HG03469 (cell line): ENCODE measurements at regions not wholly inside any gene's neighbourhood (a gene's known extent, or its start where the extent isn't known, plus 50 kb on each side); places are given as distances from the start of the nearest gene placed in this dataset.
"Not testable (repeated sequence)": the region's sequence is repeated elsewhere in the genome, so short reads cannot be mapped to it uniquely, and the experiment has no call there.

Experiments used
- ATAC-seq: cut with Tn5 transposase; IDR thresholded peaks from one replicate; pipeline ENCODE4 v1.9.1; 2021; ENCODE audit warnings: mild to moderate bottlenecking, moderate library complexity, moderate number of reproducible peaks; ENCODE audit not compliant: unreplicated experiment

DNA sequence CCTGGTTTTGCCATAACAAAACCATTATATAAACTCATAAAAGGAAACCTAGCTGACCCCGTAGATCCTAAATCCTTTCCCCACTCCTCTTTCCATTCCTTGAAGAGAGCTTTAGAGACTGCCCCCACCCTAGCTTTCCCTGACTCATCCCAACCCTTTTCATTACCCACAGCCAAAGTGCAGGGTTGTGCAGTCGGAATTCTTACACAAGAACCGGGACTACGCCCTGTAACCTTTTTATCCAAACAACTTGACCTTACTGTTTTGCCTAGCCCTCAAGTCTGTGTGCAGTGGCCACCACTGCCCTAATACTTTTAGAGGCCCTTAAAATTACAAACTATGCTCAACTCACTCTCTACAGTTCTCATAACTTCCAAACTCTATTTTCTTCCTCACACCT, 116.0 kb upstream of the PTPN13 start:
- not testable (repeated sequence) for ATAC-seq

DNA sequence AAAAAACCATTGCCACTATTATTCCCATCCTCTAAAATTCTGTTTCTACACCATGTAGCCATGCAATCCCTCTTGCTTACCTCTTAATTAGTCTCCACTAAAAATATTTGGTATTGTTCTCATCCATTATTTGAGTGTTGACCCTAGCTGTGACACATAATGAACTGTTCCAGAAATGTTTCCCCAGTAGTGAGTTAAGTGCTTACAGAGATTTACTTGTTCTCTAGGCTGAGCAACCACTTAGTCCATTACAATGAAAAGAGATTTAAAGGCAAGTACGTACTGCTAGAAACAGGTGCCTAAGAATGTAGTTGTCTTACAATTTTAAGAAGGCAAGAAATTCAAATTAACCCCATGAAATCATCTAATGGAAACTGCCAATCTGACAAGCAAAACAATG, 112.7 kb upstream of the PTPN13 start:
- no peak for ATAC-seq

DNA sequence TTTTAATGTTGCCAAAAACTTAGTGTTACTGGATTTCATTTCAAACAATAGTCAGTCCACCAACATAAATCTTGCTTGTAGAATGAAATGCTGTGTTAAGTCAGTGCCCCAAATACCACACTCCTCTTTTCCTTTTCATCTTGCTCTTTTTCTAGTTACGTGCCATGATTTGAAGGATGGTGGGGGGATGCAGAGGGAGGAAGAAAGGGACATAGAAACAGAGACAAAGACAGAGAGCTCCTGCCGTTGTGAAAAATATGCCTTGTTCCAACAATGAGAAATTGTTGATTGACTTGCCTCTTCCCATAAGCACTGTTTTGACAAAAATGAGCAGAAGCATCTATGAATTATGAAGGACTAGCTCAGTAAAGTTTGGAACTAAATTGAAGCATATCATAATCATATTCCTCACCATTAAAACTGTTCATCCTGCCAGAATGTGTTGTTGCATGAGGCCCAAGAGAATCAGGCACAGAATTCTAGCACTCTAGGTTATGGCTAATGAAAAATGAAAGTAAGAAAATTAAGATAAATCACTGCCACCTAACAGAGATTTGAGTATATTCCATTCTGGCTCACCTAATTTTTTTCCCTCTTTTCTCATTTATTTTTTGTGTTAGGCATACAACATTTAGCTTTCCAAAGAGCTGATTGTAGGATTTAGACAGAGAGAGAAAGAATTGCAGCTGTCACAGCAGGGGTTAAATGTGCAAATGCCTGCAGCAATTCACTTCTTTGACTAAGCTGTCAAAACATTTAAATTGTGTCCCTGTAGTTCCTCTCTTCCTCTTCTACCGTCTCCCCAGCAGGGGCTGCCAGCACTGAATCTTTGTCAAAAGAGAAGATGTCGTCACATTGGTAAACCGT, 111.6 kb upstream of the PTPN13 start:
- no peak for ATAC-seq

DNA sequence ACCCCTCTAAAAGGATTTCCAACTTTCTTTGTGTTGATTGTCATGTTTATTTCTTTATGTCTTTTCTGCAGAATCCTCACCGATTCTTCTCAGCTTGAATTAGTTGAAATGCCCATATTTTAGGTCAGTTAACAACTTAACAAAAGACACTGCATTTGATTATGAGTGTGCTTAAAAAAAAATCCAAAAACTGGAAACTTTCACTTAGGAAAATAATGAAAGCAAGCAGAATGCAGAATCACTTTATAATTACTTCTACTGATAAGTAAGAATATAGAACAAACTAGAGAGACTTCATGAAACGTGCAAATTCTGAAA, 111.0 kb upstream of the PTPN13 start:
- ATAC-seq, result no peak

DNA sequence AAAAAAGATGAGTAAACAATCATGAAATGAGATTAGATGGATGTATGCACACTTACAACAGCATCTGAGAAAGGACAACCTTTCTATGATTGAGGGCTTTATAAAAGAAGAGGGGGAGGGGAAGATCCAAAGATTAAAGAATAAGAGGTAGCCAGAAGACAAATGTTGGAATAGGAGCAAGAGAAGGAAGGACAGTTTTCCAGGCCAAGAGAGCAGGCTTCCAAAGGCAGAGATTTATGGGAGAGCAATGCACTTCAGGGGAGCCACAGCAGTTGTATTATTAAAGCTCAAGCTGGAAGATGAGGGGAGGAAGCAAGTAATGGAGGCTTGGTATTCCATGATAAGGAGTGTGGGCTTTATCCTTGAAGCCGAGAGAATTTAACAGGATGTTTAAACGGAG, 110.3 kb upstream of the PTPN13 start:
- no peak for ATAC-seq

DNA sequence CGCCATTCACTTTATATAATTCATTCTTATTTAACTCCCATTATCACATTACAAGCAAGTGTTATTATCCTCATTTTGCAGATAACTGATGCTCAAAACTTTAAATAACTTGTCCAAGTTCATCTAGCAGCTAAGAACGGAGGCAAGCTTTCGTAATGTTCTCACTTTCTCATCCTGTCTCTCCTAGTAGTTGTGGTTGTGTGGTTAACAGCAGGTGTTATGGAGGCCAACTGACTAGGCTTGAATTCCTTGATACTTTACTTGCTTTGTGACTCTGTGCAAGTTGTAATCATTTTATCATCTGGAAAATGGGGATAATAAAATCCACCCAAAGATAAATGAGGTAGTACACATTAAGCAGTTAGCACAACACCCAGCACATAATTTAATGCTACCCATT, 109.9 kb upstream of the PTPN13 start:
- no peak for ATAC-seq

DNA sequence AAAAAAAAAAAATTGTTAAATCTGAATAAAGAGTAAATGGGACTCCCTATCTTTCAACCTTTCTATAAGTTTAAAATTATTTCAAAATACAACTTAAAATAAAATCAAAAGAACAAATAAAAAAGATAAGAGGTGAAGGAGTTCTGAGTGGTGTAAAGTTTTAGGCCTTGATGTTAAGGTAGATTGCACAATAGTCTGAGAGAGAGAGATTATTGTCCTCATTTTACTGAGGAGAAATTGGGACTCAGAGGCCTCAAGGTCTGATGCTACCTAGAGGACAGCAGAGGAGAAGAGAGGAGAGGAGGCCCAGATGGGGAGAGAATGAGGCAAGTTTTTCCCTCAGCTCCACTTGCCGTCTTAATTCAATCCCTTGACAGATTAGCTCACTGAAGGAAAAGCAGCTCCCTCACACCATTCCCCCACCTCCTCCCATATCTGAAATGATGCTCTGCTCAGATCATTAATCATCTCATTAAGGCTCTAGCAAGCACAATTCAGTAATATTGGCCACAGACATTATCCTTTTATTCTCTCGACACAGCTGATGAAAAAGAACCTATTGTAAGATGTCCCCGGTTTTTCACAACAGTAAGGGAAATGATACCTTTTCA, 106.3 kb upstream of the PTPN13 start:
- ATAC-seq, result no peak

DNA sequence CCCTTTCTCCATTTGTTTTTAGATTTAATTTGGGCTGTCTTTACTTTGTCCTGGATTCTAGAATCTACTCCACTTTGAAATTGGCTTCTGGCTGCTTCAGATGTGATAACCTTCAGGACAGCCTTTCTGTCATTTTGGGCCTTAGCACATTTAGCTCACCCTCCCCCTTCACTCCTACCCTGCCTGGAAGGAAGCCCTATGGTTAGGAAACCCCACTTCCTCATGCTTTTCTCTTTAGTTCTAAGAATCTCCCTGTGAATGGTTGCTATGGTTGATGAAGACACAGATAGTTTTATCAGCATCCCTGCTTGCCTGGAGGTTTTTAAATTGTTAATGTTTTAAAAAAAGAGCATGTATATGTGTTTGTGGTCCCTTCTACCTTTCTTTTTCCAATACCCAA, 100.7 kb upstream of the PTPN13 start:
- no peak for ATAC-seq

DNA sequence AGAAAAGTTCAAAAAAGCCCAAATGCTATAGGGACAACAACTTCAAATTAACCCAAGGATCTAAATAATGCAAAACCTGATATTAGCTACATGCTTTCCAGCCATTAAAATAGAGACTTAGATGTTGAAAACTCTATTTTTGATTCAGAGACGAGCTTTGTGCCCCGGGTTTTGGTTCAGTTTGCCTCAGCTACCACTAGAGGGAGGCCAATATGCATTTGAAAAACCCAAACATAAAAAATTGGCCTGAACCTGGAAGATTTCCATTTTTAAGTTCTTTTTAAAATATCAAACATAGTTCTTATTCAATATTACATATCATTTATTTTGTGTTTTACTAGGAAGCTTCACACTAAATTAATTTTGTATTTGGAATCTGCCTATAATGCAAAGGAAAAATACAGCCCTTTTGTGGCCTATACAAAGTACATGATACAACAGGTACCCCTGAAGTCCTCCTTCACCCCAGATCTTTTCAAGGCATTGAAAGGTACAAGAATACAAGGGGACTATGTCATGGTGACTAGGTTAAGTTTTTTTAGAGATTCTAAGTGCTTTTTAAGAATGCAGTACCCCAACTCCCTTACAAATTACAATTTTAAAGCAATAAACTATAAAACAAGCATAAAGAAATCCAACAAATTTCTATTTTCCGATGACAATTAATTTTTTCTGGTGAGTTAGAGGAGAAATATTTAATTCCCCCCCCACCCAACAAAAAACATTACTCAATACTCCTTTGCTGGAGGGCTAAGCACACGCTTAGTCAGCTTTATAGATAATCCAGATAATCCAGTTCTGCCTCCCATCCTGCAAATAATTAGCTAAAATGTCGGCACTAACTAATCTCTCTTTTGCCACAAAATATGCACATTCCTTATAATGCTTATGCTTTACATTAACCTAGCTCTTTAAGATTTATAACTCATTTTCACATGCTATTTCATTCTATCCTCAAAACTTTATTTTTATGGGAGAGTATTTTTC, 97.7 kb upstream of the PTPN13 start:
- ATAC-seq, result no peak

DNA sequence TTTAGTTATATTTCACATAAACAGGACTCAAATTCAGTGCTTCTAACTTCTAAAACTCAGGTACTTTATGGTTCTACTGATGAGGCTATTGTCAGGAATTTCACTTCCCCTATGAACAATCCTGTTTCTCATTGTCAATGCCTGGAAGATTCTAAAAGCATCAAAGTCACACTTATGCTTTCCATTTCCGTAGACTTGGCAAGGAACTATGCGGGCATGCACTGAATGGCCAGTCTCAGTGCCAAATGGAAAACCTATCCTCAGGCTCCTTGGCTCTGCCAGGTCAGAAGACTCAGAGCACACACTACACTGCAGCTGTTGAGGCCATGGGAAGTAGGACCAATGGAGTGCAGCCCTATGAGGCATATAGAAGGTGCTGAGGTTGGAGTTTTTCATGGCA, 97.0 kb upstream of the PTPN13 start:
- no peak for ATAC-seq

DNA sequence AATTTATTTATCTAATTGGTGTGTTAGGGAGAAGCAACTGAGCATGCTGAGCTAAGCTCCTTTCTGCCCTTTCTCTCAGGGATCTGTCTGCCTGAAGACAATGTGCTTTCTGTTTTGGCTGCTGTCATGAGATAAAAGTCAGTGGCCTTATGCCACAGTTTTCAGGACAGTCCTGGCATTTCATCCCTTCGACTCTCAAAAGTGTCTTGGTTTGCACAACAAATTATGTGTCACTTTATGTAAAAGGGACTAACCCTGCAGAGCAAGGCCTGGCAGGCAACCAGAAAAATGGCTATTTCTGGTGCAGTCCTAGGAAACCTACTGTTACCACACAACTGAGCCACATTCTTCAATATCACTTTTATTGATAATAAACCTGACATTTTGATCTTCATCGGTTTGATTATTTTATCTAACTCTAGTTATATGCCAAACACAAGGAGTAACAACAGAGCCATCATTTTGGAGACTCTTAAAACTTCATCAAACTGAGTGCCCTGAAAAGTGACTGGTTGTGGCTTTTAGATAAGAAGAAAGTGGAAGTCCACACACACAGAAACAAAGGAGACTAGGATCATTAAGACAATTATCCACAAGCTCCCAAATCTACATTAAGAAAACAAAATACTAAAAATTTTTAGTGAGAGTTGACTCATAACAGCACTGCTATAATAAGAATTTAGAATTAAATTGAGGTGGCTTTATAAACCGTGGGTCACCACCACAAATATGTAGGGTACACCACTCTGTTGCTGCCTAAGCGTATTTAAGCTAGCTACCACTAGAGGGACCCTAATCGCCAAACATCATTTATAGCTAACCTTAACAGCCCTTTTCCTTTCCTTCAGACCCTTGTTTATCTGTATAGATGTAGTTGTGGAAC, 95.9 kb upstream of the PTPN13 start:
- peak; percentile 76 for ATAC-seq

DNA sequence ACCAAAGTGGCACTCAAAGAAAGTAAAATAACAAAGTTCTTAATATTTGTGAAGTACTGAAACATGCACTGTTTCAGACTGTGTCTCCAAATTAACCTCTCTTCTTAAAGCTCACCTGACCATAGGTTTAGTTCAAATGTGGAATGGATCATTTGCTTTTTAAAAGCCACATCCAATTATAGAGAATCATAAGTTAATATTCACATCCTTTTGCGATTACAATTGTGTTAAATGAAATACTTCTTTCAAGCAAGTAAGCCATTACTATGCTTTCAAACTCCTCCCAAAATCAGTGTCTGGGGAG, 95.3 kb upstream of the PTPN13 start:
- ATAC-seq, result no peak

DNA sequence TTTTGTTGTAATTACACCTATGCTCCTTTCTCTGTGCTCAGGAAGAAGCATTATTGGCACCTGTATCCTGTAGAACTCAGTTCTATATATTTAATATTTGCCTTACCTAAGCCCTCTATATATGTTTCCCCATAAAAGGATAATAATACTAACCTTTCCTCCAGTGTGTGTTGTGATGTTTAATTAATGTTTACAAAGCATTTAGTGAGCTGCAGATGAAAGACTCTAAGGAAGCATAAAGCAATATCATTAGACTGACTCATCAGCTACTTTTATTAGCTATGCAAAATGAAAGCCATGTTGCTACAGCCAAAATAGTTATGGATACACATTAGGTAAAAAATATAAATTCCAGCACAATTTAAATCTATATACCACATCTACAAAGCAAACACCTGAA, 93.6 kb upstream of the PTPN13 start:
- ATAC-seq, result no peak

DNA sequence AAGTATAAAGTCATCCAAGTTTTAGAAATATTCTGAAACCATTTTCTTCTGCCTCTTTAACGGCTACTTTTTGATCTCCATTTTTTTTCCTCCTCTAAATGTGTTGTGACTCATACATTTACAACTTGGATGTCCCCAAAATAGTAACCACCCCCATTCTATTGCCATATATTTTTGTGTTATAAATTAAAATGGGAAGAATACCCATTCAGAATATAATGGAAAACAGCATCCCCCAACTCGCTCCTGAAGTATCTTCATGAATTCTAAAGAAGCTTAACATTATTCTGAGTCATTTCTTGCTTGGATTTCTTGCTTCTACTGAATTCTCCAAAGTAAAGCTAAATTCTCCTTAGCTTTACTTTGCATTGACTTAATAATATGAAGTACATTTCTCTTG, 92.0 kb upstream of the PTPN13 start:
- no peak for ATAC-seq

DNA sequence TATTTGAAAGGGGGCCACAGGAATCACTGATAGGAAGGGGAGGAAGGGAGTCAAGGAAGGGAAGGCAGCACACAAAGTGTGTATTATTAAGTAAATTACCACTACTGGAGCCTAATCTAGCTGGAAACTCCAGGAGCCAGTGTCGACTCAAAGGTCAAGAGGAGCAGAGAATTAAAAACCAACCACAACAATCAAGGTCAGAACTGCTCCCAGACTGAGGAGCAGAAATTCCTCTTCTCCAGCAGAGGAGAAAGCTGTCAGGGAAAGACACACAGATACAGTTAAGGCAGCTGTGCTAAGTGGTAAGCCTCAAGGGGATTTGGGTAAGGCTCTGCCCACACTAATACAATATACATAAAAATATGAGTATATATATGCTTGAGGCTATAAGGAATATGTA, 87.5 kb upstream of the PTPN13 start:
- ATAC-seq, result no peak

DNA sequence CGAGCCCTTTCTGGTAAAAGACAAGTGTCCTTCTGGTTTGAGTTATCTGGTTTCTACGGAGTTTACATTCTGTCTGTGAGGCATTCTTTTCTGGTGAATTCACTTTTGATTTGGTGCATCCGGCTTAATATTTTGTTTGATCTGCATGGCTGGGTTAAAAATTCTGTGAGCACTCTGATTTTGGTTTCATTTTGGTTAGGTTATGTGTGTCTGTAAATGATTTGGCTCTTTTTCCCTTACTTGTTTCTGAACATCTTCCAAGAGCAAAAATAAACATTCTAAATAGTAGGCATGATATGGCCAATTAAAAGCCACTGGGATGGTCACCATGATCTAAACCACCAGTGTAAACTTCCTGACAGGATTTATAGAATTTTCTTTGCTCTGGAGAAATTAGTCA, 85.7 kb upstream of the PTPN13 start:
- ATAC-seq, result no peak

DNA sequence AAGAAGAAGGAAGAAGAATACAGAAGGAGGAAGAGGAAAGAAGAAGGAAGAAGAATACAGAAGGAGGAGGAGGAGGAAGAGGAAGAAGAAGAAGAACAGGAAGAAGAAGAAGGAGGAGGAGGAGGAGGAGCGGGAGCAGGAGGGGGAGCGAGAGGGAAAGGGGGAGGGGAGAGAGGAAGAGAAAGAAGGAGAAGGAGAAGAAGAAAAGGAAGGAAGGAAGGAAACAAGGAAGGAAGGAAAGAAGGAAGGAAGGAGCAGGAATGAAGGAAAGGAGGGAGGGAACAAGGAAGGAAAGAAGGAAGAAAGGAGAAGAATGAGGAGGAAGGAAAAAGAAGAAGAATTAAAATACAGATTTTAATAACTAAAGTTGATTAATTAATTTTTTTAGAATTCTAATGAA, 82.5 kb upstream of the PTPN13 start:
- no peak for ATAC-seq

DNA sequence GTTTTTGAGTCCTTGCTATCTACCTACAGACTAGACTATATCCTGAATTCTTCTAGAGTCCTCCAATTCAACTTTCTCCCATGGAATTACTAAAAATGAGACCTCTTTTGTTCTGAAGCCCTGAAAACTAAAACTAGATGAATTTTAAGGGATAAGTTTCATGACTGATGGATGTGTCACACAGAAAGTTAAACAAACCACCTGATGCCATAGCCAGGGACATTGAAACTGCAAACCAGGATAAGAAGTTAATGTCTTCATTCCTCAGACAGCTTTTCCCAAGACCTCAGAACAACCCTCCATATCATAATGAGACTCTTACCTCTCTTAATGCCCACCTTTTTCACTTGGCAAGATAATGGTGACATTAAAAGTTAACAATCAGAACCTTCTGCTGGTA, 81.5 kb upstream of the PTPN13 start:
- no peak for ATAC-seq

DNA sequence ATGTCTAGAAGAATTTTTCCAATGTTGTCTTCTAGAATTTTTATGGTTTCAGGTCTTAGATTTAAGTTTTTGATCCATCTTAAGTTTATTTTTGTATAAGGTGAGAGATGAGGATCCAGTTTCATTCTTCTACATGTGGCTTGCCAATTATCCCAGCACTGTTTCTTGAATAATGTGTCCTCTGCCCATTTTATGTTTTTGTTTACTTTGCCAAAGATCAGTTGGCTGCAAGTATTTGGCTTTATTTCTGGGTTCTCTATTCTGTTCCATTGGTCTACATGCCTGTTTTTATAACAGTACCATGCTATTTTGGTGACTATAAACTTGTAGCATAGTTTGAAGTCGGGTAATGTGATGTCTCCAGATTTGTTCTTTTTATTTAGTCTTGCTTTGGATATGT, 78.2 kb upstream of the PTPN13 start:
- ATAC-seq, result not testable (repeated sequence)

DNA sequence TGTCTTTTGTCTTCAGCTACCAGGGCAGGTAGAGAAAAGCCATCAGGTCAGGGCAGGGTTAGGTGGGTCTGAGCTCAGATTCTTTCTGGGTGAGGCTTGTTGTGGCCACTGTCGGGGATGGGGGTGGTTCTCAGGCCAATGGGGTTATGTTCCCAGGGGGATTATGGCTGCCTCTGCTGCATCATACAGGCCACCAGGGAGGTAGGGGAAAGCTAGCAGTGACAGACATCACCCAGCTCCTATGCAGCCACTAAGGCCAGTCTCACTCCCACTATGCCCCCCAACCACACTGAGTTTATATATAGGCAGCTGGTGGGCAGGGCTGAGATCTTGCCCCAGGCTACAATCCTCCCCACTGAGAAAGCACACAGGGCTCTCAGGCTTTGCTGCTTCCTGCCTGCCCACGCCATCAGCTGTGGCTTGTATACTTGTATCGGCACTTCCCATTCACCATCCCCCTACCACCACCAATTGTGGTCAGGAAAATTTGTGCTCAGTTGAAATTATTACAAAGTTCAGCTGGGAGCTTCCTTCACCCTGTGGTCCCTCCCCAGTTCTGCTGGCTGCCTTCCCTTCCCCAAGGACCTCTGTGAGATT, 72.6 kb upstream of the PTPN13 start:
- ATAC-seq, result no peak
